ENCODE measurements at regions not wholly inside any gene's neighbourhood (a gene's known extent, or its start where the extent isn't known, plus 50 kb on each side); places are given as distances from the start of the nearest gene placed in this dataset.

- ATAC-seq: no peak
- 67% methylated on average over 1 of the region's 3 CpGs for WGBS (ENCODE audit: insufficient coverage, low coverage, low lambda C conversion rate, missing lambda C conversion rate)
- TF ChIP-seq CTCF (IDR thresholded peaks at IDR 0.05): no peak
- TF ChIP-seq POLR2A (IDR thresholded peaks at IDR 0.05): no peak
These were observed 484.7 kb downstream of the IRX1 start for GRCh38 chr5:4080370-4080769.

GRCh38 chr5:4081059-4081458, 485.4 kb downstream of the IRX1 start:
- no peaks in the 10 kb centered on the region for H3K36me3 ChIP-seq
- ATAC-seq (no peak), DNase-seq (no peak)
- H3K27me3 ChIP-seq: no peaks in the 10 kb centered on the region
- TF ChIP-seq CTCF (IDR thresholded peaks at IDR 0.05): no peak
- TF ChIP-seq POLR2A (IDR thresholded peaks at IDR 0.05): no peak
- no peak overlapping the region for H3K4me3 ChIP-seq
- H3K27ac ChIP-seq: no peak overlapping the region
- intact Hi-C loops (cut with DNase I): no loop called here
- 53% methylated on average over 3 of the region's 5 CpGs for WGBS (ENCODE audit: insufficient coverage, low coverage, low lambda C conversion rate, missing lambda C conversion rate)
- no peaks in the 10 kb centered on the region for H3K4me1 ChIP-seq
- no peaks in the 10 kb centered on the region for H3K9me3 ChIP-seq

More at GRCh38 chr5:4080370-4080769, 484.7 kb downstream of the IRX1 start:
- Histone ChIP-seq H3K27ac (no peak overlapping the region), H3K4me3 (no peak overlapping the region), H3K36me3 (no peaks in the 10 kb centered on the region), H3K27me3 (no peaks in the 10 kb centered on the region), H3K9me3 (no peaks in the 10 kb centered on the region), H3K4me1 (no peaks in the 10 kb centered on the region)
- intact Hi-C loops (cut with DNase I): no loop called here
- no peak for DNase-seq

GRCh38 chr5:4081466-4081865, 485.8 kb downstream of the IRX1 start:
- TF ChIP-seq CTCF (IDR thresholded peaks at IDR 0.05) (no peak), POLR2A (IDR thresholded peaks at IDR 0.05) (no peak)
- Histone ChIP-seq H3K4me3 (no peak overlapping the region), H3K27ac (no peak overlapping the region), H3K27me3 (no peaks in the 10 kb centered on the region), H3K36me3 (no peaks in the 10 kb centered on the region), H3K9me3 (no peaks in the 10 kb centered on the region), H3K4me1 (no peaks in the 10 kb centered on the region)
- 53% methylated on average over 4 of the region's 5 CpGs for WGBS (ENCODE audit: insufficient coverage, low coverage, low lambda C conversion rate, missing lambda C conversion rate)
- no peak for ATAC-seq
- intact Hi-C loops (cut with DNase I): no loop called here
- DNase-seq: no peak

DNA sequence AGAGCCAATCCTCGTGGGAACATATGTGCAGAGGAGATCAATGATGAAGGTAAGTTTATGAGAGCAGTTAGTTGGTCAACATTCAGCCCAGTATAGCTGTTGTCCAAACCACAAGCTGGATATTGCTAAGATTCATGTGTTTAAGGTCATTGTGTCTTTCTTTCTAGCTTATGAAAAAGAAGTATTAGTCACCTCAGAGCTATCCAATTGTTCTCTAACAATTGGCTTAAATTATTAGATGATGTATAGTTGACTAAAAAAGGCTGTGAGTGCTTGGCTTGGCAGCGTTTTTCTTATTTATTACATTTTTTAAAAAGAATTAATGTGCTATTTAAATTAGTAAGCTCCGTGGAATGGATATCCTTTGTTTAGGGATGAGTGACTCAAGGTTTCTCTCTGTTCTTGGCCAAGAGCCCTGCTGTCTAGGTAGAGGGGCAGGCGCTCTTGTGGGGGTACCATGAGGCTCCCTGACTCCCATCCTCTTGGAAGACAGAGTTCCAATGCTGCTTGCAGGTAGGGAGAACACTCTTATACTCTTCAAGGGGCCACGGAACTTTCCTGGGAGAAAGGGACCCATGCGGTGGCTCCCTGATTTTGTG, 487.4 kb downstream of the IRX1 start:
- no peaks in the 10 kb centered on the region for H3K9me3 ChIP-seq
- H3K4me1 ChIP-seq: no peaks in the 10 kb centered on the region
- WGBS (ENCODE audit: insufficient coverage, low coverage, low lambda C conversion rate, missing lambda C conversion rate): 48% methylated on average over 5 of the region's 6 CpGs
- ATAC-seq: no peak
- no peak for DNase-seq
- H3K36me3 ChIP-seq: no peaks in the 10 kb centered on the region
- no peak for TF ChIP-seq CTCF (IDR thresholded peaks at IDR 0.05)
- TF ChIP-seq POLR2A (IDR thresholded peaks at IDR 0.05): no peak
- H3K27me3 ChIP-seq: no peaks in the 10 kb centered on the region
- intact Hi-C loops (cut with DNase I): no loop called here
- no peak overlapping the region for H3K27ac ChIP-seq
- H3K4me3 ChIP-seq: no peak overlapping the region
